GM21619 (cell line): ENCODE measurements at regions not wholly inside any gene's neighbourhood (a gene's known extent, or its start where the extent isn't known, plus 50 kb on each side); places are given as distances from the start of the nearest gene placed in this dataset.
"Not testable (repeated sequence)": the region's sequence is repeated elsewhere in the genome, so short reads cannot be mapped to it uniquely, and the experiment has no call there.

Experiments used
- ATAC-seq: cut with Tn5 transposase; IDR thresholded peaks from one replicate; pipeline ENCODE4 v1.9.1; 2021; ENCODE audit not compliant: unreplicated experiment

GRCh38 chr22:34570408-34570807, 495.6 kb upstream of the ISX start:
- no peak for ATAC-seq

GRCh38 chr22:34579519-34579918, 486.4 kb upstream of the ISX start:
- no peak for ATAC-seq

- no peak for ATAC-seq
Observed at GRCh38 chr22:34587357-34588356, 478.3 kb upstream of the ISX start.

- no peak for ATAC-seq
Observed at GRCh38 chr22:34588871-34589545, 476.9 kb upstream of the ISX start.

- ATAC-seq, result no peak
Observed at GRCh38 chr22:34592123-34592740, 473.7 kb upstream of the ISX start.

GRCh38 chr22:34599567-34599966, 466.4 kb upstream of the ISX start:
- no peak for ATAC-seq

GRCh38 chr22:34604312-34604711, 461.6 kb upstream of the ISX start:
- ATAC-seq, result no peak

GRCh38 chr22:34608106-34608505, 457.9 kb upstream of the ISX start:
- ATAC-seq, result no peak

GRCh38 chr22:34608540-34609115, 457.3 kb upstream of the ISX start:
- no peak for ATAC-seq

- ATAC-seq, result no peak
Observed at GRCh38 chr22:34609646-34610045, 456.3 kb upstream of the ISX start.

GRCh38 chr22:34620161-34620560, 445.8 kb upstream of the ISX start:
- ATAC-seq, result no peak

- ATAC-seq, result no peak
Observed at GRCh38 chr22:34620832-34621231, 445.1 kb upstream of the ISX start.

GRCh38 chr22:34622602-34623001, 443.4 kb upstream of the ISX start:
- no peak for ATAC-seq

GRCh38 chr22:34623580-34623979, 442.4 kb upstream of the ISX start:
- no peak for ATAC-seq

GRCh38 chr22:34625892-34626291, 440.1 kb upstream of the ISX start:
- not testable (repeated sequence) for ATAC-seq

- no peak for ATAC-seq
Observed at GRCh38 chr22:34638128-34638527, 427.8 kb upstream of the ISX start.

GRCh38 chr22:34639911-34640310, 426.0 kb upstream of the ISX start:
- ATAC-seq, result no peak

- no peak for ATAC-seq
Observed at GRCh38 chr22:34645375-34645774, 420.6 kb upstream of the ISX start.

- ATAC-seq, result no peak
Observed at GRCh38 chr22:34669001-34669400, 397.0 kb upstream of the ISX start.

GRCh38 chr22:34683031-34683430, 382.9 kb upstream of the ISX start:
- ATAC-seq, result not testable (repeated sequence)

GRCh38 chr22:34684278-34684677, 381.7 kb upstream of the ISX start:
- ATAC-seq, result not testable (repeated sequence)
